ENCODE measurements at regions not wholly inside any gene's neighbourhood (a gene's known extent, or its start where the extent isn't known, plus 50 kb on each side); places are given as distances from the start of the nearest gene placed in this dataset.
"Not testable (repeated sequence)": the region's sequence is repeated elsewhere in the genome, so short reads cannot be mapped to it uniquely, and the experiment has no call there.

DNA sequence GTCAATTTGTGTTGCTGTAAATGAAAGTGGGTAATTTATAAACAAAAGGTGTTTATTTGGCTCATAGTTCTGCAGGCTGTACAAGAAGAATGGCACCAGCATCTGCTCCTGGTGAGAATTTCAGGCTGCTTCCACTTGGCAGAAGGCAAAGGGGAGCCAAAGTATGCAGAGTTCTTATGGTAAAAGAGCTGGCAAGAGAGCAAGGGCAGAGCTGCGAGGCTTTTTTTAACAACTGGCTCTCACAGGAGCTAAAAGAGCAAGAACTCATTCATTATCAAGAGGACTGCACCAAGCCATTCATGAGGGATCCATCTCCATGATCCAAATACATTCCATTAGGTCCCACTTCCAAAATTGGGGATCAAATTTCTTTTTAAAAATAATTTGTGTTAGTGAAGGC is 1712.7 kb downstream of the SLITRK5 start:
- no peak for DNase-seq

DNA sequence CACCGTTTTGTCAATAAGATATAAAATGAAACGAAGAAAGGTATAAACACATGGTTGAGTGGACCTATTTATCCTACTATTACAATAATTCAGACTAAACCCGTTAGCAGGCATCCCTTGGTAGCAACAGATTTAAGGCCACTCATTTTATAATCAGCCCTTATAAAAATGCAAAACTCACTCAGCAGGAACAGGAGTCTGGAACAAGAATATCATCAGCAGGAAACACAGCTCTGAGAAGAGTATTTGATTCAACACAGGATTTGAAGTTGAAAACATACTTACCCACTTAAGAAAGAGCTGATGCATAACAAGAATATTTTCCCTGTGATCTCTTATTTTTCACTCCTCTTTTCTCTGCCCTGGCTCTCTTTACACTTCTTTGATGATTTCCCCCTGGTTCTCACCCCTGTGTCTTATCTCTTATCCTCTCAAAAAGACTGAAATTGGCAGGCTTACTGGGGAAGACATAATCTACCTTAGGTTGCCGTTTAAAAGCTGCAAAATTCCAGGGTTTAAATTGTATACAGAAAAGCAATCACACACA is 1722.7 kb downstream of the SLITRK5 start:
- DNase-seq = peak; percentile 67

DNA sequence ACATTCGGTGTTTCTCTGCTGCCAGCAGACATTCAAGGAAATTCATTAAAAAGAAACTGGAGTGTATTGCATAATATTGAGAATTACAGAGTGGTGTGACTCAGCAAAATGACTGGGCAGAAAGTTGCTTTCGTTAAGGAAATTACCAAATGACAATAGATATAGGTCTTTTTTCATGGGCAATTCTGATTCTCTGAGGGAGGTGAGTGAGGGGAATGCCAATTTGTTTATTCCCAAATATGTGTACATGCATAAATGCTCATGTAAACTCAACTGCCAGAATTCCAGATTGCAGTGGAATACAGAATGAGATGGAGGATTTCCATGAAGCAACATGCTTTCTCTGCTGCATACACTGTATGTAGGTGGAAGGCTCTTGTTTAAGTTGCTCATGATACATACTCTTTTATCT is 1730.1 kb downstream of the SLITRK5 start:
- no peak for DNase-seq

DNA sequence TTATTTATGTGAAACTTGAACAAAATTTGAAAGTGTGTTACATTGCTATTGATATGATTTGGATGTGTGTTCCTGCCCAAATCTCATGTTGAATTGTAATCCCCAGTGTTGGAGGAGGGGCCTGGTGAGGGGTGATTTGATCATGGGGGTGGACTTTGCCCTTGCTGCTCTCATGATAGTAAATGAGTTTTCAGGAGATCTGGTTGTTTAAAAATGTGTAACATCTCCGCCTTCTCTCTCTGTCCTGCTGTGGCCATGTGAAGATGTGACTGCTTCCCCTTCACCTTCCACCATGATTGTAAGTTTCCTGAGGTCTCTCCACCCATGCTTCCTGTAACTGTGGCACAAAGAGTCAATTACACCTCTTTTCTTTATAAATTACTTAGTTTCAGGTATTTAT is 1731.0 kb downstream of the SLITRK5 start:
- no peak for DNase-seq

DNA sequence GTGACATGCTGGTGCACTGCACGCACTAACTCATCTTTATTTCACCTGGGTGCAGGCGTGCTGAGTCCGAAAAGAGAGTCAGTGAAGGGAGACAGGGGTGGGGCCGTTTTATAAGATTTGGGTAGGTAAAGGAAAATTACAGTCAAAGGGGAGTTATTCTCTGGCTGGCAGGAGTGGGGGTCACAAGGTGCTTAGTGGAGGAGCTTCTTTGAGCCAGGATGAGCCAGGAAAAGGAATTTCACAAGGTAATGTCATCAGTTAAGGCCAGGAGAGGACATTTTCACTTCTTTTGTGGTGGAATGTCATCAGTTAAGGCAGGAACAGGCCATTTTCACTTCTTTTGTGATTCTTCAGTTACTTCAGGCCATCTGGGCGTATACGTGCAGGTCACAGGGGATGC is 1734.9 kb downstream of the SLITRK5 start:
- DNase-seq = not testable (repeated sequence)

DNA sequence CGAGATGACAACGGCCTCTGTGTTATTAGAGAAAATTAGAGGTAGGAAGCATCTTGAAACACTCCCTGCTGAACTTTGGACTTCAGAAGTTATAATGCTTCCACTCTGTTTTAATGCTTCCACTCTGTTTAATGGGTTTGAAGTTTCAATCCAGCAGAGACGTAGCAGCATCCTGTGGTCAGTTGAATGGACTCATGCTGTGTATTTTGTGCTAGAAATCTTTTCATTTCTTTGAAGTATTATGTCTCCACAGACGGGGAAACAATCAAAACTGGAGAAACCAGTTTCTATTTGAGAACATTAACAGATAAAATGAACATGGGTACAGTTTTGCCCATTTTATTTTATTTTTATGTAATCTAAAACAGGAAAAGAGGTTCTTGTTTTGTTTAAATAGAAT is 1736.2 kb downstream of the SLITRK5 start:
- DNase-seq = no peak

DNA sequence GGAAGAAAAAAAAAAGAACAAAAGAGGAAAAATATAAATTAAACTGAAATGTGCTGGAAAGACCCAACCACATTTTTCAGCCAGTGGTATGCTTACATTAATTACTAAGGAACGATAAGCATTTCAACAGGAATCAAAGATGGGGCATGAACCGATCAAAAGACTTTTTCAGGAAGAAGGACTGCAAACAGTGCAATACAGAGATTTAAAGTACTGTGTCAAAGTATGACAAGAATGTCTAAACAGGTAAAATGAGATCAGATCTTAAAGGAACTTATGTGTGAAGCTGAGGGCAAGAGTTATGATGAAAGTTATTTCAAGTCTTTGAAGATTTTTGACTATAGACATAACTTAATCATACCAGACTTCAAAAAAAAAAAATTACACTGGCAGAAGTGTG is 1761.8 kb downstream of the SLITRK5 start:
- no peak for DNase-seq

DNA sequence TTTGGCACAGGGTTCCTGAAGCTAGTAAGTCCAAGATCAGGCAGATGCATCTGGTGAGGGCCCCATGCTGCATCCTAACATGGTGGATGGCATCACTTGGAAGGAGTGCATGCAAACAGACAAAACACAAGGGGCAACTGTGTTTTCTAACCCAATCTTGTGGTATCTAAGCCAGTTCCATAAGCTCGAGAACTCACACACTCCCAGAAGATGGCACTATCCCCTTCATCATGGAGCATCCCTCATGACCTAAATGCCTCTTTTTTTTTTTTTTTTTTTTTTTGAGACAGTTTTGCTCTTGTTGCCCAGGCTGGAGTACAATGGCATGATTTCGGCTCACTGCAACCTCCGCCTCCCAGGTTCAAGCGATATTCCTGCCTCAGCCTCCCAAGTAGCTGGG is 1763.5 kb downstream of the SLITRK5 start:
- not testable (repeated sequence) for DNase-seq

DNA sequence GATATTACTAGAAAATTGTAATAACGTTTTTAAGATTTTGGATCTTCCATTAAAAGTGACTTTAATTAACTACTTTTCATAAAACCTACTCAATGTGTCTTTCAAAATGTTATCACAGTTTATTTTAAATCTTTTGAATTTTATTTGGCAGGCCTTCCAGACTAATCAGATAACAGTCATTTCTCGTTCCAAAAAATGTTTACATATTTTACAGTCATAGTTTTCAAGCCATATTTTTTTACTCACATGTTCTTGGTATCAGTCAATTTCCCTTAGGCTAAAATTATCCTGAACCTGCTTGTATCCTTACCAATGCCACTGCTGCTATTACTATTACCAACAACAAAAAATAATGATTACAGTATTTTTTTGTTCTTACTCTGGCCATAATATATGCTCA is 1783.5 kb downstream of the SLITRK5 start:
- DNase-seq = no peak

DNA sequence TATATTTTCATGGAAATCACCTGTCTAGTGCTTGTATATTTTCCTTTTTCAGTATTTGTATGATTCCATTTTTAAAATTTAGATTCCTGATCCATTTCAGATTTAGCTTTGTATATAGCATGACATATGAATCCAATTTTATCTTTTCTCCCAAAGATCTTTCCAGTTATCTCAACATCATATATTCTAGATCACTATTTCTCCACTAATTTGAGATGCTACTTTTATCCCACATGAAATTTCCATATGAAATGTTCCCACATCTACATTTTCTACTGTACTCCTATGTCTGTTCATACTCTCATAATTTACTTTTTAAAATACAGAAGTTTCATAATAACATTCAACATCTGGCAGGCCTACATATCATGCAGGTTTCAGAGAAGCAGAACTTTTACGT is 1784.1 kb downstream of the SLITRK5 start:
- DNase-seq = no peak

DNA sequence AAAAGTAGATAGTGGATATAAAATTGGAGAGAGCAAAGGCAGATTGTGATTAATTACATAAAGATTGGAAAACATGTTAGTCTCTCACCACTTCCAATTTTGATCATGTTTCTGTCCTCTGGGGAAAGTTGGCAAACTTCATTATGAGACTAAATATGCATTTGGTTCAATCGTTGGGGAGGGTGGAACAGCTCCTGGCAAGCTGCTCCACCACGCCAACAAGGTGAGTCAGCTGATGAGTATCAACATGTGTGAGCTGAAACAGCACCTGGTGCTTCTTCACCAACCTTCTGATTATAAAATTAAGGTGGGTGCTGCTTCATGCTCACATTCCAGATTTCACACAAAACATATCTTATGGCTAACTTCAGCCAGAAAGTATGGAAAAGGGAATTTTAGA is 1784.6 kb downstream of the SLITRK5 start:
- DNase-seq = no peak

DNA sequence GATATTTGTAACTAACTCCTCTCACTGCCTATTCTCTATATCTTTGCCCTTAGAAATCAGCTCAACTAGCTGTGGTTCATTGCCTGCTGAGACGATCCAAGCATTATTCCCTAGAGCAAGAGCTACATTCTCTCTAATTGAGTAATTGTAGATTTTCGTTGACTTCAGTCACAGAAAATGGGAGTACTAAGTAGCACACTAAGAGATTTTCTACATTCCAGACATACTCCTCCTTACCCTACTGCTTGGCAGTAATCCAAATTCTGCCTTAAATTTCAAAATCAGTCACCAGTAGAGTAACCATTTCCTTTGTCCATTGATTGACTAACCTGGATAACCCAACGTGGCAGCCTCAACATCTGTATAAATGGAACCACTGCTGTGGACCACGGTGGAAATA is 1786.8 kb downstream of the SLITRK5 start:
- DNase-seq = no peak

DNA sequence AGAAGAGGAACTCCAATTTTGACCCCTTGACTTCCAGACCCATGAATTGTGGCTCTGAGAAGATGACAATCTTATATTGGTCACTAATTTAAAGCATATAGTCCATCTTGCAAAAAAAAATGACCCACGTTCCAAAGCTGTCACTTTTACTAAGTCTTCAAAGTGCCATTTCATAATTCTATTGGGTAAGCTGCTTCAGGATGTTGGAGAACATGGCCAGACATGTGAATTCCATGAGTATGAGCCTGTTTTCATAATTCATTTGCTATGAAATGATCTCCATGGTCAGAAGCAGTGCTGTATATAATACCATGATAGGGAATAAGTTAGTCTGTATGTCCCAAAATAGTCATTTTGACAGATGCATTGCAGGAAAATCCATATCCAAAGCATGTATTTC is 1787.3 kb downstream of the SLITRK5 start:
- no peak for DNase-seq

DNA sequence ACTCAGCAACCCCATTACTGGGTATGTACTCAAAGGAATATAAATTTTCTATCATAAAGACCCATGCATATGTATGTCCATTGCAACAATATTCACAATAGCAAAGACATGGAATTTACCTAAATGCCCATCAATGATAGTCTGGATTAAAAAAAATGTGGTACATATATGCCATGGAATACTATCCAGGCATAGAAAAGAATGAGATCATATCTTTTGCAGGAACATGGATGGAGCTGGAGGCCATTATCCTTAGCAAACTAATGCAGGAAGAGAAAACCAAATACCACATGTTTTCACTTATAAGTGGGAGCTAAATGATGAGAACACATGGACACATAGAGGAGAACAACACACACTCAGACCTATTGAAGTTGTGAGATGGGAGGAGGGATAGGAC is 1789.7 kb downstream of the SLITRK5 start:
- DNase-seq = not testable (repeated sequence)

DNA sequence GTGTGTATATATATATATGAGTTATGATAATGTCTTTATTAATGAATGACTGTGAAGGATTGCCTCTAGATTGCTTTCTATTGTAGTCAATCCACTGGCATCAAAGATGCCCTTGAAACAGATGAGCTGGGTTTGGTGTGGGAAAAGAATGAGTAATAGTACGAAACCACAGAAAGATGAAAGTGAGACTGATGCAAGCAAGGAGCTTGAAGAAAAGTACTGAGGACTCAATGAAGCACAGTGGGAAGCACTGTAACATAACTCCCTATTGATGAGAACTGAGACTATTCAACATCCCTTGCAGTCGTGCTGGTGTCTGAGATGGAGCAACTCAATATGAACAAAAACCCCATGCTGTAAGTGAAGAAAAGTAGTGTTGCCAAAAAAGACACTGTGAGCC is 1794.2 kb downstream of the SLITRK5 start:
- DNase-seq = no peak

DNA sequence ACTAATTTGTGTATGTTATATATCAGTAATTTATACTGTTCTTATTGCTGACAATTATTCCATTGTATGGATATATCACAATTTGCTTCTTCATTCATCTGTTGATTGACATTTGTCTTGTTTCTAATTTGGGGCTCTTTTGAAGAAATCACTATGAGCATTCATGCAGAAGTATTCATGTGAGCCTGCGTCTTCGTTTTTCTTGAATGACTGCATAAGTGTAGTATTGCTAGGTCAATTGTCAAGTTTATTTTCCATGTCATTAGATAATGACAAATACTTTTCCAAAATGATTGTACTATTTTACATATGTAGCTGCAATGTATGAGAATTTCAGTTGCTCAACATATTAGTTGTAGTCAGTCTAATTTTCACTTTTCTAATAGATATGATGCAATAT is 1796.9 kb downstream of the SLITRK5 start:
- no peak for DNase-seq

DNA sequence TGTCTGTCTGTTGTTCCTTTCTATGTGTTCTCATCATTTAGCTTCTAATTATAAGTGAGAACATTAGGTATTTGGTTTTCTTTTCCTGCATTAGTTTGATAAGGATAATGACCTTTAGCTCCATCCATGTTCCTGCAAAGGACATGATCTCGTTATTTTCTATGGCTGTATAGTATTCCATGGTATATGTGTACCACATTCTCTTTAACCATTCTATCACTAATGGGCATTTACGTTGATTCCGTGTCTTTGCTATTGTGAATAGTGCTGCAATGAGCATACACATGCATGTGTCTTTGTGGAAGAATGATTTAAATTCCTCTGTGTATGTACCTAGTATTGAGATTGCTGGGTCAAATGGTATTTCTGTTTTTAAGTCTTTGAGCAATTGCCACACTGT is 1799.7 kb downstream of the SLITRK5 start:
- DNase-seq = no peak

DNA sequence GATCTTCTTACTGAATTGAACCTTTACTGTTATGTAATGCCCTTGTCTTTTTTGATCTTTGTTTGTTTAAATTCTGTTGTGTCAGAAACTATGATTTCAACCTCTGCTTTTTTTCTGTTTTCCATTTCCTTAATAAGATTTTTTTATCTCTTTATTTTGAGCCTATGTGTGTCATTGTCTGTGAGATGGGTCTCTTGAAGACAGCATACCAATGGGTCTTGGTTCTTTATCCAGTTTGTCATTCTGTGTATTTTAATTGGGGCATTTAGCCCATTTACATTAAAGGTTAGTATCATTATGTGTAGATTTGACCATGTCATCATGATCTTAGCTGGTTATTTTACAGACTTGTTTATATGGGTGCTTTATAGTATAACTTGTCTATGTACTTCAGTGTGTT is 1803.3 kb downstream of the SLITRK5 start:
- DNase-seq = no peak

DNA sequence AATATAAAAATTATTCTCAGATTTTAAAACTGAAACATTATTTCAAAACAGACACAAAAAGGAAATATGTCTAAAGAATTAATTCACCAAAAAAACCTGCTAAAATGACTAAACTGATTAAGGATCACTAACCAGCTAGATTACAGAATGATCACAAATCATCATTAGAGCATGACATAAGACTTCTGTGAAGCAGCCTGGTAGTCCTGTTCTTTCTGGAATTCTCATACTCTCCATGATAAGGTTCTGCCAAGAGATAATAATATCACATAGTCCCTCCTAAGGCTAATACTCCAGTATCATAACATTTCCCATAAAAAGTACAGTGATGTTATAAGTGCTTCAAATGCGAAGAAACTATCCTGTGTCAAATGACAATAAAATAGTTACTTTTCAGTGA is 1814.9 kb downstream of the SLITRK5 start:
- DNase-seq = no peak

DNA sequence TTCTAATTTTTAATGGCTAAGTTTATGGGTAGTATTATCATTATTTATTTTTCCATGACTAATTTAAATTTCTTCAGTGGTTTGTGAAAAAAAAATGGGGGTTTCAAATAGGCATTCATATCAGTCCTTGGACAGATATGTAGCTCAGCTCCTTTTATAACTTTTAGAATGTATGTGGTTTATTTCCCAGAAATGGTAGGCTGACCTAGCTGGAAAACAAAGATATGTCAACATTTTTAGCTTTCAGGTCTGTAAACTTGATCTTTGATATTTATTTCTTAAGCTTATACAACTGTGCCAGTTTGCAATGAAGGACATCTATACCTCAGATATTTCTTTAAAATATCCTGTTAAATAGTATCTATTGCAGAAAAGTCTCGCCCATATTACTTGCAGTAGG is 1815.5 kb downstream of the SLITRK5 start:
- no peak for DNase-seq

DNA sequence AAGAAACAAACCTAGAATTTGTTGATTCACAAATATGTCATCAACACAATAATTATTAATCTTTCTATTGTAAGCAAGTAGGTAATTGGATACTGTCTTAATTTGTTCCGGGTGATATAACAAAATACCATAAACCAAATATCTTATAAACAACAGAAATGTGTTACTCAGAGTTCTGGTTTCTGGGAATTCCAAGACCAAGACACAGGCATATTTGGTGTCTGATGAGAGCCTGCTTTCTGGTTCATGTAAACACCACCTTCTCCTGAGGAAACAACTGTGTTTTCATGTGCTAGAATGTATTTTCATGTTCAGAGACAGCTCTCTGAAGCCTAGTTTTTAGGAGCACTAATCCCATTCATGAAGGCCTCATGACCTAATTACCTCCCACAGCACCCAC is 1819.5 kb downstream of the SLITRK5 start:
- DNase-seq = no peak

DNA sequence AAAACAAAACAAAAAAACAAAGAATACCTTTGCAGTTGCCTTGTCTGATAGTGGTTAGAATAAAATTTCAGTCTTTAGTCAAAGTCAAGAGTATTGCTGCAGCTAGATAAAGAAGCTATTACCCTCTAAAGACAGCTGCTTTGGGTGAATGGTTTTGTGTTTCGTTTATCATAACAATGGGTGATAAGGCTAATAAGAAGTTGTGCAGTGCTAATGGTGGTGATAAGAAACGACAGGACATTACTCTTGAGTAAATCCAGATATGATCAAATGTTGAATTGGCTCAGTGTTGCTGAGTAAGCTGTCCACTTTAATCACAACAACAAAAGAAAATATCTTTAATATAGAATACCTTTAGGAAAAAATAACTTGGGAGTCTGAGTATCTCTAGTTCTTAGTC is 1825.3 kb downstream of the SLITRK5 start:
- no peak for DNase-seq

DNA sequence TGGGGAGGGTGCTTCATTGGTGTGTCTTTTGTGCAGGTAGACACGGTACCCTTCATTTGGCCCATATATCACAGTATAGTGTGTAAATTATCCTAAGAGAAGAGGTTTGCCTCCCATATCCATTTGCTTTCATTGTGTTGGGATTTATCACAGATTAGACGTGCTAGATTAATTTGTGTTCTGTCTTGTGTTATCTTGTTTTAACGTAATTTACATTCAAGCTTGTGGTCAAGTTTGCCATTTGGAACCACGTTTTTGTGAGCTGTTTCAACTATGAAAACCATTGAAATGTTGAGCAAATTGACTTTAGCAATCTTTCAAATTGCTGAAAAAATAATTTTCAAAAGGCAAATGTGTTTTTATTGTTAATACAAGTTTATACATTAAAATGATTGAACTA is 1826.5 kb downstream of the SLITRK5 start:
- DNase-seq = no peak

DNA sequence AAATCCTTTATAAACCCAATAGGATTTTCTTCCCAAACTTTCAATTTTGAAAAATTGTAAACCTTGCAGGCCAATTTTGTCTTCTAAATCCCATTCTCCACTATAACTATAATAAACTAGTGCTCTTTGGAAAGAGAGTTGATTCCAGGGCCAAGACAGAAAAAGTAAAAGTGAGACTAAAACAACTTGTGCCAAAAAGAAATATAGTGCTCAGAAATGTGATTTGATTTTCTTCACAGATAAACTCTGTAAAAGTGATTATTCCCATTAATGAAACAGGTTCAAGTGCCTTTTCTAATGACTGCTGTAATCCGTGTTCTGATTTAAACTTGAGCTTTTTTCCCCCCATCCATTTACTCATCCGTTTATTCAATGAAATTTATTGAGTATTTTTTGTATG is 1831.1 kb downstream of the SLITRK5 start:
- no peak for DNase-seq

DNA sequence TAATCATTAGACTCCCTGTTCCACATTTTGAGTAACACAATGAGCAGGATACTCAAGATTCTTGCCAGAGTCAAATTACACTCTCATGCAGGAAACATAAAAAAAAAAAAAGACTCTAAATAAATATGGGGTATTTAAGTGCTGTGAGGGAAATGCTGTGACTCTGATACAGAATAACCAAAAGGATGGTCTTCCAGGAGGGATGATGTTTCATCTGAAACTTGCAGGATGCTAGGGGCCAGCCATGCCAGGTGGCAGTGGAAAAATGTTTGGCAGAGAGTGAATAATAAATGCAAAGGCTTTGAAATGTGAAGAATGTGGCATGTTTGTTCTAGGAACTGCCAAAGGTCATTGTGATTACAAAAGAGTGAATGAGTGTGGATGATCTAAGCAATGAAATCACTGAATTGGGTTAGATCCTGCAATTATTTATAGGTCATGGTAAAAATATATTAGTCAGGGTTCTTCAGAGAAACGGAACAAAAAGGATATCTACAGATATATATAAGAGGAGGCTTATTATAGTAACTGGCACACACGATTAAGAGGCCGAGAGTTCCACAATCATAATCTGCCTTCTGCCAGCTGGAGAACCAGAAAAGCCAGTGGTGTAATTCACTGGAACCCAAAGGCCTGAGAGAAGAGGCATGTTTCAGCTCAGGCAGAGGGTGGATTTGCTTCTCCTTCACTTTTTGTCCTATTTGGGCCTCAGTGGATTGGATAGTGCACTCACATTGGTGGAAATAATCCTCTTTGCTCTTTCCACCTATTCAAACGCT is 1832.8 kb upstream of the MIR17HG start:
- peak; percentile 15 for DNase-seq

Data from DMS79 treated with DMSO at 0.1 percent for 48 hours (cell line).